ENCODE measurements at regions not wholly inside any gene's neighbourhood (a gene's known extent, or its start where the extent isn't known, plus 50 kb on each side); places are given as distances from the start of the nearest gene placed in this dataset.
A peak's percentile ranks its signal among the peaks of the same experiment; 100 is the strongest.

DNA sequence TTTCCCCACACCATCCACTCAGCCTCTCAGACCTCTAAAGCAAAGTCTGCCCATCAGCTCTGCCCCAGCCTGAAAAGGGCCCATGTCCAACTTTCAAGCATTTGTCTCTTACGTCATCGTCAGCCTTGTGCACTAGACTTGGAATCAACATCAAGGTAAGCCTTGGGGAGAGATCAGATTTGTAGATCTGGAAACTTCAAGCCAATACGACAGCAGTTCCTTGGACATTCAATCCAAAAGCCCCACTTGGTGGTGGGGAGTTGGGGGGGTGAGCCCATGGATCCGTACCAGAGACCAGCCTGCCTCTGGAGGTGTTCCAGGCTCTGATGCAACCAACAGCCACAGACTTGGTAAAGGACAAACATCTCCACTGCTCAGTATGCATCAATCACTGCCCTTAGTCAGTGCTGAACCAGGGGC is 206.8 kb upstream of the MEIS1 start:
- intact Hi-C loops (cut with DNase I), result no loop called here
- H3K4me1 ChIP-seq, result no peaks in the 10 kb centered on the region
- H3K27ac ChIP-seq, result no peak overlapping the region
- H3K36me3 ChIP-seq (replicated peaks in 1 of 2; ENCODE audit: insufficient read depth in 1 of 2, low read depth in 2 of 2), result no peaks in the 10 kb centered on the region
- H3K9me3 ChIP-seq, result no peaks in the 10 kb centered on the region
- ATAC-seq (no peak), DNase-seq (peak in 2 of 4 donors; percentile 35 to 72)
- TF ChIP-seq, protein P1, sequence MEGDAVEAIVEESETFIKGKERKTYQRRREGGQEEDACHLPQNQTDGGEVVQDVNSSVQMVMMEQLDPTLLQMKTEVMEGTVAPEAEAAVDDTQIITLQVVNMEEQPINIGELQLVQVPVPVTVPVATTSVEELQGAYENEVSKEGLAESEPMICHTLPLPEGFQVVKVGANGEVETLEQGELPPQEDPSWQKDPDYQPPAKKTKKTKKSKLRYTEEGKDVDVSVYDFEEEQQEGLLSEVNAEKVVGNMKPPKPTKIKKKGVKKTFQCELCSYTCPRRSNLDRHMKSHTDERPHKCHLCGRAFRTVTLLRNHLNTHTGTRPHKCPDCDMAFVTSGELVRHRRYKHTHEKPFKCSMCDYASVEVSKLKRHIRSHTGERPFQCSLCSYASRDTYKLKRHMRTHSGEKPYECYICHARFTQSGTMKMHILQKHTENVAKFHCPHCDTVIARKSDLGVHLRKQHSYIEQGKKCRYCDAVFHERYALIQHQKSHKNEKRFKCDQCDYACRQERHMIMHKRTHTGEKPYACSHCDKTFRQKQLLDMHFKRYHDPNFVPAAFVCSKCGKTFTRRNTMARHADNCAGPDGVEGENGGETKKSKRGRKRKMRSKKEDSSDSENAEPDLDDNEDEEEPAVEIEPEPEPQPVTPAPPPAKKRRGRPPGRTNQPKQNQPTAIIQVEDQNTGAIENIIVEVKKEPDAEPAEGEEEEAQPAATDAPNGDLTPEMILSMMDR (IDR thresholded peaks at IDR 0.05), result no peak
- TF ChIP-seq POLR2A (IDR thresholded peaks at IDR 0.05), result no peak
- no peaks in the 10 kb centered on the region for H3K27me3 ChIP-seq
- 20 to 25% methylated on average over 3 to 4 of the region's 4 CpGs for WGBS, 2 donors
- H3K4me3 ChIP-seq, result no peak overlapping the region

DNA sequence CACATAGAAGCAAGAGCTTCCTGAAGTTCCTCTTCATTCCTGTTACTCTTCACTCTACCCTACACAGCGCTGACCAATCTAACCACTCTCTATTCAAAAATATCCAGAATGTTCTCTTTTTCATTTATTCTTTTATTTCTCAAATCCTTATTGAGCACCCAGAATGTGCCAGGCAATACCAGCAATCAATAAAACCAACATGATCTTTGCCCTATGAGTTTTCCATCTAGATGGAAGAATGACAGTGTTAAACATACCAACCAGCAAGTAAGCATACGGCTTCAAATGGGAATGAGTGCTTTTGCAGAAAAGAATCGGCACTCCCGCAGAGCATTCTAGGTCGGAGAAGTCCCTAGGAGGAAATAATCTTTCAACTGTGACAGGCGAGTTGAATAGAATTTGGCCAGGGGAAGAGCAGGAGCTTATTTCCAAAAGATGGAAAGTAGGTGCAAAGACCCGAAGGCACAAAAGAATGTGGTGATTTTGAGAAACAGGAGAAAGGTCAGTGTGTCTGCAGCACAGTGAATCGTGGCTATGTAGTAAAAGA is 217.8 kb upstream of the MEIS1 start:
- TF ChIP-seq, protein P1 (IDR thresholded peaks at IDR 0.05), result no peak
- no peak for TF ChIP-seq POLR2A (IDR thresholded peaks at IDR 0.05)
- ATAC-seq, result no peak
- Histone ChIP-seq H3K36me3 (replicated peaks in 1 of 2; ENCODE audit: insufficient read depth in 1 of 2, low read depth in 2 of 2) (no peaks in the 10 kb centered on the region), H3K4me3 (no peak overlapping the region), H3K27ac (no peak overlapping the region), H3K4me1 (peaks cover 9% of the 10 kb centered on the region), H3K9me3 (no peaks in the 10 kb centered on the region), H3K27me3 (no peaks in the 10 kb centered on the region)
- no peak for DNase-seq
- intact Hi-C loops (cut with DNase I), result no loop called here
- WGBS, 2 donors, result 13 to 17% methylated on average over 8 of the region's 8 CpGs

DNA sequence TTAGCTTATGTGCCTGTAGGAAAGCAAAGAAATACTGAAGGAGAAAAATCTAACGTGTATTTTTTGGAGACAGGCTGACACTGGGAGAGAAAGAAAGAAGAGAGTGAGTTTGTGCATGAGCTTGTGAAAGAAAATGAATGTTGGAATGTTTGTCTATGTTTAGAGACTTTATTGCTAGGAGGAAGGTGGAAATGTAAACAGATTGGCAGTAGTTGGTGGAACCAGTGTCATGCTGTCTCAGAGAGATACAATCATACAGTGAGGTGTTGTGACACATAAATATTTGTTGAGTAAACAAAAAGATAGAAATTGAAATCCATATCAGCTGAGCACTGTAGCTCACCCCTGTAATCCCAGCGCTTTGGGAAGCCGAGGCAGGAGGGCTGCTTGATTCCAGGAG is 222.2 kb upstream of the MEIS1 start:
- Histone ChIP-seq H3K27ac (no peak overlapping the region), H3K4me1 (peaks cover 9% of the 10 kb centered on the region), H3K4me3 (no peak overlapping the region), H3K27me3 (no peaks in the 10 kb centered on the region), H3K36me3 (replicated peaks in 1 of 2; ENCODE audit: insufficient read depth in 1 of 2, low read depth in 2 of 2) (no peaks in the 10 kb centered on the region), H3K9me3 (no peaks in the 10 kb centered on the region)
- ATAC-seq, result no peak
- TF ChIP-seq, protein P1 (IDR thresholded peaks at IDR 0.05), result no peak
- TF ChIP-seq POLR2A (IDR thresholded peaks at IDR 0.05), result no peak
- DNase-seq, result no peak
- intact Hi-C loops (cut with DNase I), result no loop called here
- WGBS, 2 donors, result 38 to 40% methylated on average over 3 of the region's 3 CpGs

DNA sequence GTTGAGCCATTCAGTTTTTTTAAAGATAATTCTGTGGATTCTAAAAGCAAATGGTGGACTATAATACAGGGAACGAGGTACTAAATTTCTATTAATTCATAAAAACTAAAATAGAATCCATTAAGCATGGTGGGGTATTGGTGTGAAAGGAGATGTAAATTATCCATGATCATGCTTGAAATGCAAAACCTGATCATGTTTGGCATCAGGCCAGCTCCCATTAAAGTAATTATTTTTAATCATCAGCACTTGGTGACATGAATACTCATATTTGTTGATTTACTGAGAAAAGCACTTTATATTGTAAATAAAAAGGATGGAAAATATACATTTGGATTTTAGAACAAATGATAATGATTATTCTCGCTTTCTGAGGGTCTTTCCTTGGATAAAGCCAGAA is 232.3 kb upstream of the MEIS1 start:
- Histone ChIP-seq H3K27me3 (no peaks in the 10 kb centered on the region), H3K4me1 (no peaks in the 10 kb centered on the region), H3K27ac (no peak overlapping the region), H3K4me3 (no peak overlapping the region), H3K9me3 (no peaks in the 10 kb centered on the region), H3K36me3 (replicated peaks in 1 of 2; ENCODE audit: insufficient read depth in 1 of 2, low read depth in 2 of 2) (no peaks in the 10 kb centered on the region)
- no peak for TF ChIP-seq POLR2A (IDR thresholded peaks at IDR 0.05)
- TF ChIP-seq, protein P1 (IDR thresholded peaks at IDR 0.05), result no peak
- 80 to 85% methylated on average over 2 of the region's 2 CpGs for WGBS, 2 donors
- no peak for DNase-seq
- intact Hi-C loops (cut with DNase I), result no loop called here
- no peak for ATAC-seq

DNA sequence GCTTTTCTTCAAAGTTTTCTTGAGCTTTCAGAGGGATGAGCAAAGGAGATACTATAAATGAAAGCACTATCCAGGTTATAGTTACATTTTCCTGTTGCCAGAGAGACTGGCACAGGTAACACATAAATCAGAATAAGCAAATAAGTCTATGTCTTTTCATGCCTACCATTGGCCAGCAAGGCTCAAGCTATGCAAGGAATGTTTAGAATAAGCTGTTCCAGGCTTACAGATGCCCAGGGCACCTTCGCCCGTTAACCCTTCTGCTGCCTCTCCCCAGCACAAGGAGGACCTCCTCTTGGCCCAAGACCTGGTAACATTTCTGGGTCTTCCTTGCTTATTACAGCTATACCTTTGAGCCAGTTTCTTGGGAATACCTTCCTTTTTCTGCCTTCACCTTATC is 233.7 kb upstream of the MEIS1 start:
- Histone ChIP-seq H3K4me3 (no peak overlapping the region), H3K36me3 (replicated peaks in 1 of 2; ENCODE audit: insufficient read depth in 1 of 2, low read depth in 2 of 2) (no peaks in the 10 kb centered on the region), H3K9me3 (no peaks in the 10 kb centered on the region), H3K27ac (no peak overlapping the region), H3K27me3 (no peaks in the 10 kb centered on the region), H3K4me1 (no peaks in the 10 kb centered on the region)
- intact Hi-C loops (cut with DNase I), result no loop called here
- 35 to 40% methylated on average over 2 of the region's 2 CpGs for WGBS, 2 donors
- ATAC-seq (no peak), DNase-seq (no peak)
- TF ChIP-seq, protein P1 (IDR thresholded peaks at IDR 0.05), result no peak
- no peak for TF ChIP-seq POLR2A (IDR thresholded peaks at IDR 0.05)
